ENCODE measurements at regions not wholly inside any gene's neighbourhood (a gene's known extent, or its start where the extent isn't known, plus 50 kb on each side); places are given as distances from the start of the nearest gene placed in this dataset.

DNA sequence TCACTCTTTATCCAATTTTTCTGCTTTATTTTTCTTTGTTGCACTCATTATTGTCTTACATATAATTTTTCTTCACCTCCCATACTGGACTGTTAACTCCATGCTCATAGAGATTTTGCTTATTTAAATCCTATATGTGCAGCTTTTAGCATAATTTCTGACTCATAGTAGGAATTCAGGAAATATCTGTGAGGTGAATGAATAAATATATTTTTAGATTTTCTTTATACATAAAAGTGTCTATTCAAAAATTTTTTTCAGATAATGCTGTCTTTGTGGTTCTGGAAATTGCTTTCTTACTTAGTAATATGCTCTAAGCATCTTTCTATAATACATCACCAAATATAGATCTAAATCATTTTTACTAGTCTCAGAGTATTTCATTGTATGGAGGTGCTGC, 191.8 kb upstream of the SUCLG2 start:
- no peak overlapping the region for H3K27ac ChIP-seq
- H3K9ac ChIP-seq (ENCODE audit: insufficient read length), result no peak overlapping the region
- H3K9me3 ChIP-seq (ENCODE audit: low read depth, low read length), result no peaks in the 10 kb centered on the region
- no peak overlapping the region for H3K4me3 ChIP-seq
- TF ChIP-seq FOXP2 (optimal IDR thresholded peaks at IDR 0.05; ENCODE audit: control extremely low read depth, extremely low read length, insufficient read depth), result no peak
- TF ChIP-seq POLR2AphosphoS5 (IDR thresholded peaks at IDR 0.05; ENCODE audit: borderline replicate concordance, low read depth, low read length), result no peak
- TF ChIP-seq EZH2 (IDR thresholded peaks at IDR 0.05), result no peak
- no peak for DNase-seq (ENCODE audit: low read depth, low spot score)
- no peaks in the 10 kb centered on the region for H3K36me3 ChIP-seq (ENCODE audit: insufficient read depth, low read length)

DNA sequence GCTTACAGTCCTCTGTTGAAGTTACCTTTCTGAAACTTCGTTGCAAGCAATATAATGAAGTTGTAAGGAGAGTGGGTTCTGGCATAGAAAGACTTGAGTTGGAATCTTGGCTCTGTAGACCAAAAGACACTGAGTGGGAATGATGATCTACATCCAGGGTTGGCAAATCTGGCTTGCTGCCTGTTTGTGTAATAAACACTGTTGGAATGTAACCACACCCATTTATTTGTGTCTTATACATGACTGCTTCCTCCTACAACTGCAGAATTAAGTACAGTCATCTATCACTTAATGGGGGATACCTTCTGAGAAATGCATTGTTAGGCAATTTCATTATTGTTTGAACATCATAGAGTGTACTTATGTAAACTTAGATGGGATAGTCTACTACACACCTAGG, 178.4 kb upstream of the SUCLG2 start:
- no peak overlapping the region for H3K27ac ChIP-seq
- no peak overlapping the region for H3K4me3 ChIP-seq
- no peak for TF ChIP-seq POLR2AphosphoS5 (IDR thresholded peaks at IDR 0.05; ENCODE audit: borderline replicate concordance, low read depth, low read length)
- no peak for TF ChIP-seq EZH2 (IDR thresholded peaks at IDR 0.05)
- no peak for TF ChIP-seq FOXP2 (optimal IDR thresholded peaks at IDR 0.05; ENCODE audit: control extremely low read depth, extremely low read length, insufficient read depth)
- H3K36me3 ChIP-seq (ENCODE audit: insufficient read depth, low read length), result no peaks in the 10 kb centered on the region
- DNase-seq (ENCODE audit: low read depth, low spot score), result no peak
- no peak overlapping the region for H3K9ac ChIP-seq (ENCODE audit: insufficient read length)
- no peaks in the 10 kb centered on the region for H3K9me3 ChIP-seq (ENCODE audit: low read depth, low read length)

DNA sequence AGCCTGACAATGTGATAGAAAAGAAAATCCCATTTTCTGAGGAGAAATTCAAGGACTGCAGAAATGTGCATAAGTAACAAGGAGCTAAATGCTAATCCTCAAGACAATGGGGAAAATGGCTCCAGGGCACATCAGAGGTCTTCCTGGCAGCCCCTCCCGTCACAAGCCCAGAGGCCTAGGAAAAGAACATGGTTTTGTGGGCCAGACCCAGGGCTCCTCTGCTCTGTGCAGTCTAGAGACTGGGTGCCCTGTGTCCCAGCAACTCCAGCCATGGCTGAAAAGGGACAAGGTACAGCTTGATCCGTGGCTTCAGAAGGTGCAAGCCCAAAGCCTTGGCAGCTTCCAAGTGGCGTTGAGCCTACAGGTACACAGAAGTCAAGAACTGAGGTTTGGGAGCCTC, 176.8 kb upstream of the SUCLG2 start:
- TF ChIP-seq POLR2AphosphoS5 (IDR thresholded peaks at IDR 0.05; ENCODE audit: borderline replicate concordance, low read depth, low read length) (no peak), EZH2 (IDR thresholded peaks at IDR 0.05) (no peak)
- no peak for DNase-seq (ENCODE audit: low read depth, low spot score)
- no peak overlapping the region for H3K9ac ChIP-seq (ENCODE audit: insufficient read length)
- H3K4me3 ChIP-seq, result no peak overlapping the region
- no peaks in the 10 kb centered on the region for H3K36me3 ChIP-seq (ENCODE audit: insufficient read depth, low read length)
- no peaks in the 10 kb centered on the region for H3K9me3 ChIP-seq (ENCODE audit: low read depth, low read length)
- H3K27ac ChIP-seq, result no peak overlapping the region

DNA sequence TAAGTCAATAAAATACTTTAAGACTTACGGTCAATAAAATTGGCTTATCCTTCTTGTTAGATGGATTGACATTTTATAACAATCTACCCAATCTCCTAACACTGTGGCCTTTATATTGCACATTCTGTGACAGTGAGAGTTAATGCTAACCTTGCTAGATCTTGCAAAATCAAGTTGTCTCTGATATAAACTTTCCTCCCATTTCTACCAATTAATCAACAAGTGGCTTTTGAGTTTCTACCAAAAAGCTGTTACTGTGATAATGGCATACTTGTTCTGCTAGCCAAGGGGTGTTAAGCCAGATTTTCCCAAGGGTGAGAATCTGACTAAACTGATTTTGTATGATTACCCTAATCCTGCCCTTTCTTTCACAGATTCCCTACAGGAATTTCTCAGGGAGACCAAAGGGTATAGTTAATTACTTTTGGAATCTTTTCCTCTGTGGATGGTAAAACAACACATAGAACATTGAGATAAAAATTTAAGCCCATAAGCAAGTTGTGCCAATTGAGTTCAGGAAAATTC, 174.1 kb upstream of the SUCLG2 start:
- Histone ChIP-seq H3K9me3 (ENCODE audit: low read depth, low read length) (no peaks in the 10 kb centered on the region), H3K9ac (ENCODE audit: insufficient read length) (no peak overlapping the region), H3K36me3 (ENCODE audit: insufficient read depth, low read length) (no peaks in the 10 kb centered on the region), H3K27ac (no peak overlapping the region), H3K4me3 (no peak overlapping the region)
- TF ChIP-seq POLR2AphosphoS5 (IDR thresholded peaks at IDR 0.05; ENCODE audit: borderline replicate concordance, low read depth, low read length) (no peak), EZH2 (IDR thresholded peaks at IDR 0.05) (no peak), FOXP2 (optimal IDR thresholded peaks at IDR 0.05; ENCODE audit: control extremely low read depth, extremely low read length, insufficient read depth) (no peak)
- DNase-seq (ENCODE audit: low read depth, low spot score), result no peak

DNA sequence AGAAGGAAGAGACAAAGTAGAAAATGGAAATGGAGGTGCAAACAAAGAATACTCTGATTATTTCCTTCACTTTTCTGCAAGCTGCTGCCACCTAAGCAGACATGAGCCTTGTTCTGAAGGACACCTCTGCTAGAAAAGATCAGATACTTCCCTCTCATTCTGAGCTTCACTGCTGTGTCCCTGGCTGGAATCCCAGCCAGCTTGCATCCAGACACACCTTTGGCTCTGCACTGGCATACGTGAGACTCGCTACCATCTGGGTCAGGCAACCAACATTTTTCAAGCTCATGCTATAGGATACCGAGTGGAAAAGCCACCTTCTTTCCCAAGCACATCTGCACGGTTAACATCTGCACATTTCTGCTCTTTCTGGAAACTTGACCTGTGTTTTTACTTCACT, 166.7 kb upstream of the SUCLG2 start:
- no peak for TF ChIP-seq FOXP2 (optimal IDR thresholded peaks at IDR 0.05; ENCODE audit: control extremely low read depth, extremely low read length, insufficient read depth)
- no peak for TF ChIP-seq POLR2AphosphoS5 (IDR thresholded peaks at IDR 0.05; ENCODE audit: borderline replicate concordance, low read depth, low read length)
- Histone ChIP-seq H3K4me3 (no peak overlapping the region), H3K9ac (ENCODE audit: insufficient read length) (no peak overlapping the region), H3K36me3 (ENCODE audit: insufficient read depth, low read length) (no peaks in the 10 kb centered on the region), H3K9me3 (ENCODE audit: low read depth, low read length) (no peaks in the 10 kb centered on the region), H3K27ac (no peak overlapping the region)
- DNase-seq (ENCODE audit: low read depth, low spot score), result no peak

DNA sequence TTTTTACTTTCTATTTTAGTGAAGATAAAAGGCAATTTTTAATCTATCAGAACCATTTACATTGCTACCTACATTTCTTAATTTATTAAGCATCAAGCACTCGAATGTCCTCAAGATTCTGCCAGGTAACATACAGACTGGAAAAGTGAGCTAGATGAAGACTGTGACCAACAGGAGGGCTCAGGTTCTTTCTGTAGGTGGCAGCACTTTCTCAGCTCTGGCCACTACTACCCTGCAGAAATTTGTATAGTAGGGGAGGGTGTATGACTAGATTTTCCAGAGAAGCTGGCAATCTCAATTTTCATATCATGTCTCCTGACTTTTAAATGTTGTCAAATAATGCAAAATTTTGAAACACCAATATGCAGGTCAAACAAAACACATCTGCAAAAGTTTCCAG, 165.0 kb upstream of the SUCLG2 start:
- DNase-seq (ENCODE audit: low read depth, low spot score), result no peak
- H3K4me3 ChIP-seq, result no peak overlapping the region

DNA sequence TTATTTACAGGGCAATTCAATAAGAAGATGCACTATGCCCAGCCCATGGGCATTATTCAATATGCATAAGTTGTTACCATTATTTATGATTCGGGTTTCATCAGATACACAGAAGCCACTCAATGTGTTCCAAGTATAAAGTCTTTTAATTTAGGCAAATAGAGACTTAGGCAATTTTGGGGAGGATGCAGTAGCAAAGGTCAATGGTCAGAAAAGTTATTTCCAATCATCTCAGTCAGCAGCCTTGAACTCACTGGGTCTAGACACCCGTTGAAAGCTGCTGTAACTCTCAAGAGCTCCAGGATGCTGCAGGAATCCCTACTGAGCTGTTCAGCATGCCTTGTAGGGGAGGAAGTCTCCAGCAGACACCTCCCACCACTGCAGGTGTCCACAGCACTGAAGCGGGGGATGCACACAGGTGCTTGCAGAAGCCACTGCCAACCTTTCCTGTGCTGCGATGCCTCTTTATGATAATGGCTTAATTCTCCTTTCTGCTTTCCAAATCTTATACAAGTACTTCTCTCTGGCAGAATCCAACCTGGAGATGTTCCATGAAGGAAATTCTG, 155.0 kb upstream of the SUCLG2 start:
- Histone ChIP-seq H3K27ac (no peak overlapping the region), H3K36me3 (ENCODE audit: insufficient read depth, low read length) (no peaks in the 10 kb centered on the region), H3K9ac (ENCODE audit: insufficient read length) (no peak overlapping the region), H3K4me3 (no peak overlapping the region), H3K9me3 (ENCODE audit: low read depth, low read length) (no peaks in the 10 kb centered on the region)
- no peak for DNase-seq (ENCODE audit: low read depth, low spot score)
- TF ChIP-seq POLR2AphosphoS5 (IDR thresholded peaks at IDR 0.05; ENCODE audit: borderline replicate concordance, low read depth, low read length), result no peak
- TF ChIP-seq FOXP2 (optimal IDR thresholded peaks at IDR 0.05; ENCODE audit: control extremely low read depth, extremely low read length, insufficient read depth), result no peak
- TF ChIP-seq EZH2 (IDR thresholded peaks at IDR 0.05), result no peak

More for the DNA sequence above, 165.0 kb upstream of the SUCLG2 start:
- no peak overlapping the region for H3K27ac ChIP-seq
- H3K9me3 ChIP-seq (ENCODE audit: low read depth, low read length), result no peaks in the 10 kb centered on the region
- no peaks in the 10 kb centered on the region for H3K36me3 ChIP-seq (ENCODE audit: insufficient read depth, low read length)
- TF ChIP-seq EZH2 (IDR thresholded peaks at IDR 0.05) (no peak), FOXP2 (optimal IDR thresholded peaks at IDR 0.05; ENCODE audit: control extremely low read depth, extremely low read length, insufficient read depth) (no peak), POLR2AphosphoS5 (IDR thresholded peaks at IDR 0.05; ENCODE audit: borderline replicate concordance, low read depth, low read length) (no peak)
- no peak overlapping the region for H3K9ac ChIP-seq (ENCODE audit: insufficient read length)

DNA sequence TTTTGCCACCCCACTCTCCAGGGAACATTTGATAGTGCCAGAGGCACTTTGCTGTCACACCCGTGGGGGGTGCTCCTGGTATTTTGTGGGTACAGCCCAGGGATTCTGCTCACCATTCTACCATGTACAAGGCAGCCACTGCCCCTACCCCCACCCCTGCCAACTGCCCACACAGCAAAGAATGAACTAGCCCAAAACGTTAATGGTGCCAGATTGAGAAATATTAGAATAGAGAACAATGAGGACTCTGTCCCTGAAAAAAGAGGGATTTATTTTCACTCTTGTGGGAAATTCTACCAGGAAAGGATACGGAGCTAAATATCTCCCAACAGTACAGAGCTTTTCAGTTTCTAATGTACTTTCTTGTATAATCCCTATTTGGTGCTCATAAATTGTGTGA, 154.5 kb upstream of the SUCLG2 start:
- TF ChIP-seq FOXP2 (optimal IDR thresholded peaks at IDR 0.05; ENCODE audit: control extremely low read depth, extremely low read length, insufficient read depth) (no peak), POLR2AphosphoS5 (IDR thresholded peaks at IDR 0.05; ENCODE audit: borderline replicate concordance, low read depth, low read length) (no peak), EZH2 (IDR thresholded peaks at IDR 0.05) (no peak)
- Histone ChIP-seq H3K9me3 (ENCODE audit: low read depth, low read length) (no peaks in the 10 kb centered on the region), H3K27ac (no peak overlapping the region), H3K9ac (ENCODE audit: insufficient read length) (no peak overlapping the region), H3K36me3 (ENCODE audit: insufficient read depth, low read length) (no peaks in the 10 kb centered on the region), H3K4me3 (no peak overlapping the region)
- DNase-seq (ENCODE audit: low read depth, low spot score), result no peak

DNA sequence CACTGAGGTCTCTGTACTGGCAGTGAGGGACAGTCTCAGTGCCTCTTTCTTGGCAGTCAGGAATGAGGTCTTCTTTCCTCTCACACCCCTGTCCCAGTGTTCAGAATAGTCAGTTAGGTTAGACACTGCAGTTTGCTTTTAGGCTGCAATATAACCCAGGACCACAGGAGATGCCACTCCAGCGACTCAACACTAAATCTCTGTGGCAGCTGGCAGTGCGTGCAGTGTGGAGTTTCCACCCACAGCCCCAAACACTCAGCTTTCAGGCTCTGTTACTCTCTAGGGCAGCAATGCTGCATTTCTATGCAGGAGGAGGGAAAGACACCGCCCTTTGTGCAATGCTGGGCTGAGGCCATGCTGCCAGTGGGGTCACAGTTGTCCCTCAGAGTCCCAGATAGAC, 150.2 kb upstream of the SUCLG2 start:
- H3K27ac ChIP-seq, result no peak overlapping the region
- no peaks in the 10 kb centered on the region for H3K9me3 ChIP-seq (ENCODE audit: low read depth, low read length)
- no peak overlapping the region for H3K4me3 ChIP-seq
- no peak for DNase-seq (ENCODE audit: low read depth, low spot score)
- TF ChIP-seq FOXP2 (optimal IDR thresholded peaks at IDR 0.05; ENCODE audit: control extremely low read depth, extremely low read length, insufficient read depth) (no peak), EZH2 (IDR thresholded peaks at IDR 0.05) (no peak), POLR2AphosphoS5 (IDR thresholded peaks at IDR 0.05; ENCODE audit: borderline replicate concordance, low read depth, low read length) (no peak)
- H3K9ac ChIP-seq (ENCODE audit: insufficient read length), result no peak overlapping the region
- H3K36me3 ChIP-seq (ENCODE audit: insufficient read depth, low read length), result no peaks in the 10 kb centered on the region
